CD4-positive, alpha-beta T cell (primary cell): ENCODE measurements at regions not wholly inside any gene's neighbourhood (a gene's known extent, or its start where the extent isn't known, plus 50 kb on each side); places are given as distances from the start of the nearest gene placed in this dataset.

Experiments
- ATAC-seq: fragments of 200-7000 bp; cut with Tn5 transposase; one replicate; pipeline ENCODE4 v1.10.0; 2022; ENCODE audit warnings: mild to moderate bottlenecking; ENCODE audit not compliant: poor library complexity
- CTCF ChIA-PET: fragments of 350-600 bp; sonication (Branson Sonifier 250); formaldehyde crosslinking; loops from one replicate; lab custom pipeline; 2021; ENCODE audit warnings: antibody characterized with exemption, inconsistent platforms; lab: Charles Lee
- POLR2A ChIA-PET: fragments of 350-600 bp; sonication (Branson Sonifier 250); formaldehyde crosslinking; loops from one replicate; lab custom pipeline; 2021; ENCODE audit warnings: antibody characterized with exemption, inconsistent platforms; lab: Charles Lee
- DNase-seq, 14 experiments: peaks; one replicate each; pipeline ENCODE4 v3.0.0-alpha.2; 2013 to 2020; ENCODE audit warnings: mixed read lengths in 2 of 14
- H3K27ac ChIP-seq, 2 donors: one replicate each; pipeline versions ENCODE4 v1.5.1 to v1.7.0; 2013; ENCODE audit warnings: low read length in 2 of 2, low read depth in 1 of 2, mild to moderate bottlenecking in 1 of 2
- H3K27me3 ChIP-seq, 2 experiments: 1 replicate in 1 of 2; 2 replicates in 1 of 2; pipeline versions ENCODE4 v1.6.1 to v1.7.0; 2013; ENCODE audit warnings: low read length in 2 of 2, control low read depth in 1 of 2, mild to moderate bottlenecking in 1 of 2, moderate library complexity in 1 of 2; ENCODE audit not compliant: insufficient read depth in 2 of 2, control insufficient read depth in 1 of 2
- H3K36me3 ChIP-seq: one replicate; pipeline ENCODE4 v1.6.1; 2013; ENCODE audit warnings: low read length, control low read depth; ENCODE audit not compliant: insufficient read depth
- H3K4me1 ChIP-seq: one replicate; pipeline ENCODE4 v1.6.1; 2013; ENCODE audit warnings: low read length, control low read depth; ENCODE audit not compliant: insufficient read depth
- H3K4me3 ChIP-seq: one replicate; pipeline ENCODE4 v1.5.1; 2013; ENCODE audit warnings: mild to moderate bottlenecking, low read length, moderate library complexity
- H3K9me3 ChIP-seq, 2 experiments: 1 replicate in 1 of 2; 2 replicates in 1 of 2; pipeline versions ENCODE4 v1.6.1 to v1.7.0; 2013; ENCODE audit warnings: low read length in 2 of 2, mild to moderate bottlenecking in 2 of 2, control low read depth in 1 of 2, moderate library complexity in 1 of 2; ENCODE audit not compliant: control insufficient read depth in 1 of 2, insufficient read depth in 1 of 2
- H3K27ac Mint-ChIP-seq: one replicate; pipeline ENCODE4 v1.8.0; 2020; ENCODE audit warnings: mixed read lengths
- H3K27me3 Mint-ChIP-seq: one replicate; pipeline ENCODE4 v1.8.0; 2021; ENCODE audit warnings: mixed read lengths
- H3K36me3 Mint-ChIP-seq: one replicate; pipeline ENCODE4 v1.8.0; 2021; ENCODE audit warnings: low read depth, mixed read lengths
- H3K4me1 Mint-ChIP-seq: one replicate; pipeline ENCODE4 v1.8.0; 2021; ENCODE audit warnings: low read depth, mixed read lengths
- H3K4me3 Mint-ChIP-seq: one replicate; pipeline ENCODE4 v1.8.0; 2020; ENCODE audit warnings: mild to moderate bottlenecking, mixed read lengths
- H3K9me3 Mint-ChIP-seq: one replicate; pipeline ENCODE4 v1.8.0; 2020; ENCODE audit warnings: mixed read lengths
- intact Hi-C, 2 experiments: fragments of 100-400 bp; cut with DNase I in 1 of 2; cut with micrococcal nuclease in 1 of 2; formaldehyde crosslinking; loops; one replicate each; pipeline versions ENCODE4 v1.15.1 to v1.9.0; 2023 to 2025; cut with DNase I, micrococcal nuclease
- TF ChIP-seq, protein P1 (sequence below): fragments of 200-600 bp; IDR thresholded peaks from one replicate; pipeline ENCODE4 v1.8.0; 2022; ENCODE audit warnings: antibody characterized with exemption, mild to moderate bottlenecking

DNA sequence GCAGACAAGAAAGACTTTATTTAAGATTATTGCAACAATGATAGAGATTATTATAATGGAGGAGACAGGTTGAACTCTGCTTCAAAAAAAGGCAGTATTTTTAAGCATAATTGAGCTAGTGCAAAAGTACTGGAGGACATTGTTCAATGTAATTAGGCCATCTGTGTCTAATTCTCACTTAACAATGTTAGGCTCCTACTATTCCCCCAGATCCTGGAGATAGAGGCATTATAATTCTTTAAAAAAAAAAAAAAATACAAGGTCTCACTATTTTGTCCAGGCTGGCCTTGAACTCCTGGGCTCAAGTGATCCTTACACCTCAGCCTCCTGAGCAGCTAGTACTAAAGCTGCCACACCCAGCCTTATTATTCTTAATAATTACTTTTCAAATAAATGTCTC is 193.4 kb upstream of the NUDT12 start:
- no peak for ATAC-seq

DNA sequence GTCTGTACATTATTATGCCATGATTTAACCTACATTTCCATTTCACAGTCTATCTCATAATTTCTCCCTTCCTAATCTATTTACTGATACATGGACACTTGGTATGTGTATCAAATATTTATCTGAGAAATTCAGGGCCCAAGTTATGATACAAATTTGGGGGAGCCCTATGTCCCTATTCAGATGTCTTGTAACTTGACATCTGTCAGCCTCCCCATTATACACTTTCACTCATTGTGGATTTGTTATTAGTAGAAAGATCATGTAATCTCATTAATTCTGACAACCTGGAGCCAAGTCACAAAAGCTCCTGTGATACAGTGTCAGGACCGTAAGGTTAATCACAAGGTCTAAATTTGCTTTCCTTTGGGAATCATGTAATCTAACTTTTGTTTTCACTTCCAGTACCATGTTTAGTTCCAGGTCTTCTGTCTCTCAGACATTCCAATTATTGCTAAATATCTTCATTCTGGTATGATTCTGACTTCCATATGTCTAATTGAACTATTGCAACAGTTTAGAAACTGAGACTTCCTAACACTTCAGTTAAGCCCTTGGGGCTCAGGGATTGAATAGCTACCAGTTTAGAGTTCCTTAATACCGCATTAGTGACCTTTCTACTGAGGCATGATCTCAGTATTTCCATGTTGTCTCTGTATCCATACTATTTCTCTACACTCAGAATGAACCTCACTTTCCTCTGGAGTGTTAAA is 182.9 kb upstream of the NUDT12 start:
- no peak overlapping the region for H3K4me3 Mint-ChIP-seq
- Histone ChIP-seq H3K4me1 (no peaks in the 10 kb centered on the region), H3K36me3 (no peaks in the 10 kb centered on the region), H3K9me3 (no peaks in the 10 kb centered on the region), H3K27me3 (no peaks in the 10 kb centered on the region), H3K27ac (no peak overlapping the region), H3K4me3 (no peak overlapping the region)
- H3K4me1 Mint-ChIP-seq = no peaks in the 10 kb centered on the region
- H3K36me3 Mint-ChIP-seq = no peaks in the 10 kb centered on the region
- ChIA-PET CTCF (no interaction called here), POLR2A (no interaction called here)
- intact Hi-C loops = no loop called here
- H3K27ac Mint-ChIP-seq = no peak overlapping the region
- TF ChIP-seq, protein P1, sequence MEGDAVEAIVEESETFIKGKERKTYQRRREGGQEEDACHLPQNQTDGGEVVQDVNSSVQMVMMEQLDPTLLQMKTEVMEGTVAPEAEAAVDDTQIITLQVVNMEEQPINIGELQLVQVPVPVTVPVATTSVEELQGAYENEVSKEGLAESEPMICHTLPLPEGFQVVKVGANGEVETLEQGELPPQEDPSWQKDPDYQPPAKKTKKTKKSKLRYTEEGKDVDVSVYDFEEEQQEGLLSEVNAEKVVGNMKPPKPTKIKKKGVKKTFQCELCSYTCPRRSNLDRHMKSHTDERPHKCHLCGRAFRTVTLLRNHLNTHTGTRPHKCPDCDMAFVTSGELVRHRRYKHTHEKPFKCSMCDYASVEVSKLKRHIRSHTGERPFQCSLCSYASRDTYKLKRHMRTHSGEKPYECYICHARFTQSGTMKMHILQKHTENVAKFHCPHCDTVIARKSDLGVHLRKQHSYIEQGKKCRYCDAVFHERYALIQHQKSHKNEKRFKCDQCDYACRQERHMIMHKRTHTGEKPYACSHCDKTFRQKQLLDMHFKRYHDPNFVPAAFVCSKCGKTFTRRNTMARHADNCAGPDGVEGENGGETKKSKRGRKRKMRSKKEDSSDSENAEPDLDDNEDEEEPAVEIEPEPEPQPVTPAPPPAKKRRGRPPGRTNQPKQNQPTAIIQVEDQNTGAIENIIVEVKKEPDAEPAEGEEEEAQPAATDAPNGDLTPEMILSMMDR = no peak
- no peak for ATAC-seq
- H3K27me3 Mint-ChIP-seq = no peaks in the 10 kb centered on the region
- no peak for DNase-seq
- peaks cover 5% of the 10 kb centered on the region for H3K9me3 Mint-ChIP-seq

More for the DNA sequence above, 193.4 kb upstream of the NUDT12 start:
- H3K9me3 Mint-ChIP-seq = peaks cover 4% of the 10 kb centered on the region
- no peak overlapping the region for H3K4me3 Mint-ChIP-seq
- Histone ChIP-seq H3K36me3 (no peaks in the 10 kb centered on the region), H3K27me3 (no peaks in the 10 kb centered on the region), H3K9me3 (no peaks in the 10 kb centered on the region), H3K27ac (no peak overlapping the region), H3K4me1 (no peaks in the 10 kb centered on the region), H3K4me3 (no peak overlapping the region)
- H3K27ac Mint-ChIP-seq = no peak overlapping the region
- TF ChIP-seq, protein P1 = no peak
- ChIA-PET POLR2A (no interaction called here), CTCF (no interaction called here)
- DNase-seq = no peak
- no peaks in the 10 kb centered on the region for H3K36me3 Mint-ChIP-seq
- H3K4me1 Mint-ChIP-seq = no peaks in the 10 kb centered on the region
- H3K27me3 Mint-ChIP-seq = no peaks in the 10 kb centered on the region
- intact Hi-C loops = no loop called here

DNA sequence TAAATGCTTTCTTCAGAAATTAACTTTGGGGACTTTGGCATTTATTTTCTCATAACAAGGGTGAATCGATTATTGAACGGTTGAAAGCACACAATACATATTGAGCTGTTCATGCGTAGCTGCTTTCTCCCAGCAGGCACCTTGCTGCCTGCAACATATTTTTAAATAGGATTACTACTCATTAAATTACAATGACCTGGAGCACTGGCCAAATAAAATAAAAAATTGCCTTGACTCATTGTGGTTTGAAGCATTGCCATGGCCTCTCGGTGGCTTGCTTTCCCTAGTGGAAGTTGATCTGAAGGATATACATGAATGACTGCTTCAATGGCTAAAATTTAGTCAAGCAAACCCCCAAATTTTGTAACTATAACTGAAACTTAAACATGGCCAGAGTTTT is 181.6 kb upstream of the NUDT12 start:
- Histone ChIP-seq H3K27ac (no peak overlapping the region), H3K9me3 (no peaks in the 10 kb centered on the region), H3K27me3 (no peaks in the 10 kb centered on the region), H3K4me3 (no peak overlapping the region), H3K4me1 (no peaks in the 10 kb centered on the region), H3K36me3 (no peaks in the 10 kb centered on the region)
- Mint-ChIP-seq H3K27me3 (no peaks in the 10 kb centered on the region), H3K9me3 (peaks cover 5% of the 10 kb centered on the region), H3K27ac (no peak overlapping the region), H3K4me3 (no peak overlapping the region), H3K36me3 (no peaks in the 10 kb centered on the region), H3K4me1 (no peaks in the 10 kb centered on the region)
- ChIA-PET CTCF (no interaction called here), POLR2A (no interaction called here)
- DNase-seq (no peak), ATAC-seq (no peak)
- intact Hi-C loops = no loop called here
- TF ChIP-seq, protein P1 = no peak
